ENCODE measurements at regions not wholly inside any gene's neighbourhood (a gene's known extent, or its start where the extent isn't known, plus 50 kb on each side); places are given as distances from the start of the nearest gene placed in this dataset.

DNA sequence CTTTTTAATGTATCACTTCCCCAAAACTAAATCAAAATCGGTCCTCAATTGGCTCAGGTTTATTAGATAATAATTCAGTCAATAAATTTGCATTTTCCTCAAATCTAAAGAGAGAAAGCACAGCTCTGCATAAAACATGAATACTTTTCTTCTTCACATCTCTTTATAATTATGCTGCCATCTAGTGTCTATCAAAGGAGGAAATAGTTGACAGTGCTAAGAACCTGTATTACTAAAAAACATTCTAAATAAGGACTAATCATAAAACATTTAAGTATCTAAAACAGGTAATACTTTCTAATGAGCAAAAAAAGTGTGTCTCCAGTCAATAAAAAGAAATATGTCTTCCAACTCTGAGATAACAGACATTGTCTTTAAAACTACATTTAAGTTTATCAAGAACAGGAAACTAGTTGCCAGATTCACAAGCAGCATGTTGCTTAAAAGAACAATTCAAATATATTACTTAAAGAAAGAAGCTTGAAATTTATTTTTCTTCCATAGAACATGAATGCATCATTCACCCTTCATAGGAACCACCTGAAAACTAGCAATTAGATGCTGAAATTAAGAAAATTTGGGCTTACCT lies 56.5 kb upstream of the DST start:
- Histone ChIP-seq H3K9ac (ENCODE audit: insufficient read length, low read depth) (no peak overlapping the region), H3K4me3 (ENCODE audit: insufficient read length, low read depth) (no peak overlapping the region), H3K36me3 (ENCODE audit: insufficient read depth, insufficient read length, low read length) (peaks cover 8% of the 10 kb centered on the region), H3K27me3 (ENCODE audit: insufficient read depth, insufficient read length) (no peaks in the 10 kb centered on the region), H3K4me1 (ENCODE audit: insufficient read depth, insufficient read length) (no peaks in the 10 kb centered on the region), H3K9me3 (ENCODE audit: insufficient read depth, low read length) (no peaks in the 10 kb centered on the region)
- TF ChIP-seq ZNF274 (IDR thresholded peaks at IDR 0.05; ENCODE audit: low read depth, low read length) (no peak), SUZ12 (IDR thresholded peaks at IDR 0.05; ENCODE audit: extremely low read depth, insufficient read depth, insufficient read length) (no peak), YY1 (IDR thresholded peaks at IDR 0.05; ENCODE audit: insufficient read depth, insufficient read length) (no peak)
- no peak for DNase-seq (ENCODE audit: low read depth, low spot score)

DNA sequence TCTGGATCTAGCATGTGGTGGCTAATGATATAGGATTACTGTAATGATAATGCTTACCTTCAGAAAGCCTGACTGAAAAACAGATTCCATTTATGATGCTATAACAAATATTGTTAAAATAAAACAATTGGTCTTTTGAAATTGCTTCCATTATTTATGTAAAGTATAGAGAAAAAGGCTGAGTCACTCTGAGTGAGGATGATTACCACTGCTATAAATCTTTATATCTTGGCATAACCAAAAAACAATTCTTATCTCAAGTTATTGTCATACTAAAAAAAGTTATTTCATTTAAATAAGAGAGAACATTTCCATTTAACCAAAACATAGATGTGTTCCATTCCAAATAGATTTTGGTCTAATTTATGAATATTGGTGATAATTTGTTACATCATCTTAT lies 53.0 kb upstream of the DST start:
- H3K4me3 ChIP-seq (ENCODE audit: insufficient read length, low read depth): no peak overlapping the region
- no peaks in the 10 kb centered on the region for H3K9me3 ChIP-seq (ENCODE audit: insufficient read depth, low read length)
- peaks cover 9% of the 10 kb centered on the region for H3K36me3 ChIP-seq (ENCODE audit: insufficient read depth, insufficient read length, low read length)
- no peak for TF ChIP-seq ZNF274 (IDR thresholded peaks at IDR 0.05; ENCODE audit: low read depth, low read length)
- no peak for TF ChIP-seq SUZ12 (IDR thresholded peaks at IDR 0.05; ENCODE audit: extremely low read depth, insufficient read depth, insufficient read length)
- TF ChIP-seq YY1 (IDR thresholded peaks at IDR 0.05; ENCODE audit: insufficient read depth, insufficient read length): no peak
- H3K4me1 ChIP-seq (ENCODE audit: insufficient read depth, insufficient read length): no peaks in the 10 kb centered on the region
- DNase-seq (ENCODE audit: low read depth, low spot score): no peak
- no peaks in the 10 kb centered on the region for H3K27me3 ChIP-seq (ENCODE audit: insufficient read depth, insufficient read length)
- no peak overlapping the region for H3K9ac ChIP-seq (ENCODE audit: insufficient read length, low read depth)

DNA sequence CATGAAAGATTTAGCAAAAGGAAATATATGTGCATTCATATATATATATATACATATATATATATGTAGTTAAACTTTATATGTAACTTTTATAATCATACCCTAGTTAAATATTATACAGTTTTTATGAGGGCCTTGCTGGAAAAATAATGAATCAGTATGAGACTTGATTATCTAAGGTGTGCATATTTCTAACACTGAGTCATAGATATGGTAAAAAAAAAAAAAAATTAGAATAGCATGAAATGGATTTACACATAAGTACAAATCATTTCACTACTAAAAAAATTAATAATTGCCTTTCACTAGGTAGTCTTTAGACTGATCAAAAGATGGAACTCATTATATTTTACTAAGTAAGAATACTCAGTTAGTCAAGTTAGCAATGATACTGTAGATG lies 51.3 kb upstream of the DST start:
- H3K9ac ChIP-seq (ENCODE audit: insufficient read length, low read depth): no peak overlapping the region
- H3K36me3 ChIP-seq (ENCODE audit: insufficient read depth, insufficient read length, low read length): peaks cover 6% of the 10 kb centered on the region
- no peaks in the 10 kb centered on the region for H3K9me3 ChIP-seq (ENCODE audit: insufficient read depth, low read length)
- no peak for DNase-seq (ENCODE audit: low read depth, low spot score)
- TF ChIP-seq YY1 (IDR thresholded peaks at IDR 0.05; ENCODE audit: insufficient read depth, insufficient read length) (no peak), SUZ12 (IDR thresholded peaks at IDR 0.05; ENCODE audit: extremely low read depth, insufficient read depth, insufficient read length) (no peak), ZNF274 (IDR thresholded peaks at IDR 0.05; ENCODE audit: low read depth, low read length) (no peak)
- no peaks in the 10 kb centered on the region for H3K27me3 ChIP-seq (ENCODE audit: insufficient read depth, insufficient read length)
- H3K4me3 ChIP-seq (ENCODE audit: insufficient read length, low read depth): no peak overlapping the region
- no peaks in the 10 kb centered on the region for H3K4me1 ChIP-seq (ENCODE audit: insufficient read depth, insufficient read length)

DNA sequence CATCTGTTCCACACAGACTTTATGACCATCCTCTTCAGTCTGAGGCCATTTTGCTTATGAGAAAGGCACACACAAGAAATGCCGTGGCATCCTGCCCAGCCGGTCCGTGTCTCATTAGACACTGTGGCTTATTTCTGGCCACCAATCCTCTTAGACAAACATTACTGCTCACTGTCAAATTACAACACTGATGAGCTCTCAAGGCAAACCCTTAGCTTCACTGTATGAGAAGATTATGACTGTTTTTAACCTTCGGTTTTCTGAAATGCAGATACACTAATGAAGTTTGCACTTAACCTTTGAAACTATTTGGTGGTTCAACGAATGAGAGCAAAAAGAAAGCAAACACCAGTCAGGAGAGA lies 50.5 kb upstream of the DST start:
- Histone ChIP-seq H3K9me3 (ENCODE audit: insufficient read depth, low read length) (no peaks in the 10 kb centered on the region), H3K36me3 (ENCODE audit: insufficient read depth, insufficient read length, low read length) (peaks cover 6% of the 10 kb centered on the region), H3K27me3 (ENCODE audit: insufficient read depth, insufficient read length) (no peaks in the 10 kb centered on the region), H3K4me1 (ENCODE audit: insufficient read depth, insufficient read length) (no peaks in the 10 kb centered on the region), H3K9ac (ENCODE audit: insufficient read length, low read depth) (no peak overlapping the region), H3K4me3 (ENCODE audit: insufficient read length, low read depth) (no peak overlapping the region)
- DNase-seq (ENCODE audit: low read depth, low spot score): no peak
- TF ChIP-seq YY1 (IDR thresholded peaks at IDR 0.05; ENCODE audit: insufficient read depth, insufficient read length) (no peak), ZNF274 (IDR thresholded peaks at IDR 0.05; ENCODE audit: low read depth, low read length) (no peak), SUZ12 (IDR thresholded peaks at IDR 0.05; ENCODE audit: extremely low read depth, insufficient read depth, insufficient read length) (no peak)

DNA sequence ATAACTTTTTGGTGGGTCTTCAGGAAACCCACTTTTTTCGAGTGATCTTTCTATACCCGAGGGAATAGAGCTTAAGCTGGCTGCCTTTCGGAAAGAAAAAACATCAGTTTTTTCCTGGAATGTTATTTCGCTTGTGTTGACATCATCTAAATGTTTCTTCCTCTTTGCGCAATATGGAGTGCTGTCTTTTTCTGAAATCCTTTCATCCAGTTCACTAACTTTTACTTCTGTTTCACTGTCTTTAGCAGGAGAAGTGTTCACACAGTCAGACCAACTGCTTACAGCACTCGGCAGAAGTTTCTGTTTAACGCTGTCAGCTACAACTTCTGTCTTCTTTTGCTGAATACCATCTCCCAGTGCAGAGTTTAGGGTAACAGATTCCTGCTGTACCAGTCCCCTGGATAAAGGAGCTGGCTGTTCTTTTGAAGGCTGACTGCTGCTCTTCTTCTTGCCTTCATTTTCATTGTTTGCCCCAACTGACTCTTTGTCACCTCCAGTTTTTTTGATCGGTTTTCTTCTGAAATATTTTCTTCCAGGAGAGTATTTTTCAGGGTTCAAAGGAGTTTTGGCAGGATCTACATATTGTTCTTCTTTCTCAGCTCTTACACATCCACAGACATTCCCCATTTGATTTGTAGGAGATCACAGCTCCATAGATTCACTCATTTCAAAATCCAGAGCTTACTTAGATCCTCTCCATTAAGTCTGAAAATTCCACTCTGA lies 50.0 kb upstream of the DST start:
- Histone ChIP-seq H3K9ac (ENCODE audit: insufficient read length, low read depth) (no peak overlapping the region), H3K27me3 (ENCODE audit: insufficient read depth, insufficient read length) (no peaks in the 10 kb centered on the region), H3K9me3 (ENCODE audit: insufficient read depth, low read length) (no peaks in the 10 kb centered on the region)

More for the DNA sequence above, 50.0 kb upstream of the DST start:
- H3K36me3 ChIP-seq (ENCODE audit: insufficient read depth, insufficient read length, low read length): peaks cover 4% of the 10 kb centered on the region
- no peak overlapping the region for H3K4me3 ChIP-seq (ENCODE audit: insufficient read length, low read depth)
- TF ChIP-seq YY1 (IDR thresholded peaks at IDR 0.05; ENCODE audit: insufficient read depth, insufficient read length): no peak
- TF ChIP-seq SUZ12 (IDR thresholded peaks at IDR 0.05; ENCODE audit: extremely low read depth, insufficient read depth, insufficient read length): no peak
- no peak for TF ChIP-seq ZNF274 (IDR thresholded peaks at IDR 0.05; ENCODE audit: low read depth, low read length)
- no peaks in the 10 kb centered on the region for H3K4me1 ChIP-seq (ENCODE audit: insufficient read depth, insufficient read length)
- no peak for DNase-seq (ENCODE audit: low read depth, low spot score)

Data from NT2/D1 (cell line).